H9 (cell line): ENCODE measurements at regions not wholly inside any gene's neighbourhood (a gene's known extent, or its start where the extent isn't known, plus 50 kb on each side); places are given as distances from the start of the nearest gene placed in this dataset.

ENCODE experiments used
- DNase-seq: peaks from one replicate; pipeline ENCODE4 v3.0.0-alpha.2; 2017
- H2AFZ ChIP-seq: one replicate; pipeline ENCODE4 v1.6.1; 2013; ENCODE audit warnings: mild to moderate bottlenecking, low read length, control low read depth, moderate library complexity
- H2AK5ac ChIP-seq: 2 replicates; pipeline ENCODE4 v1.6.1; 2013; ENCODE audit warnings: low read length, control low read depth, mixed read lengths; ENCODE audit not compliant: insufficient read length
- H2BK120ac ChIP-seq: one replicate; pipeline ENCODE4 v1.6.1; 2013; ENCODE audit warnings: low read depth, mild to moderate bottlenecking, low read length, control low read depth, inconsistent platforms; ENCODE audit not compliant: poor library complexity, severe bottlenecking
- H2BK12ac ChIP-seq: 2 replicates; pipeline ENCODE4 v1.6.1; 2013; ENCODE audit warnings: low read length, control low read depth, mixed read lengths, low read depth; ENCODE audit not compliant: insufficient read length
- H2BK15ac ChIP-seq: 2 replicates; pipeline ENCODE4 v1.6.1; 2013; ENCODE audit warnings: low read depth, low read length, control low read depth
- H2BK20ac ChIP-seq: one replicate; pipeline ENCODE4 v1.6.1; 2013; ENCODE audit warnings: low read depth, mild to moderate bottlenecking, low read length, control low read depth, inconsistent platforms; ENCODE audit not compliant: poor library complexity, severe bottlenecking
- H2BK5ac ChIP-seq: 2 replicates; pipeline ENCODE4 v1.6.1; 2013; ENCODE audit warnings: low read length, control low read depth, mixed read lengths; ENCODE audit not compliant: insufficient read length
- H3K14ac ChIP-seq: 2 replicates; pipeline ENCODE4 v1.6.1; 2013; ENCODE audit warnings: low read length, control low read depth; ENCODE audit not compliant: insufficient read depth
- H3K18ac ChIP-seq: 2 replicates; pipeline ENCODE4 v1.6.1; 2013; ENCODE audit warnings: low read depth, mild to moderate bottlenecking, mixed read lengths, low read length, control low read depth; ENCODE audit not compliant: insufficient read length
- H3K23ac ChIP-seq: 2 replicates; pipeline ENCODE4 v1.6.1; 2013; ENCODE audit warnings: low read length, control low read depth, mixed read lengths, low read depth; ENCODE audit not compliant: insufficient read length
- H3K23me2 ChIP-seq: 2 replicates; pipeline ENCODE4 v1.6.1; 2013; ENCODE audit warnings: low read depth, mild to moderate bottlenecking, mixed read lengths, low read length, control low read depth; ENCODE audit not compliant: insufficient read length, poor library complexity, severe bottlenecking
- H3K27ac ChIP-seq: 2 replicates; pipeline ENCODE4 v1.5.1; 2013; ENCODE audit warnings: low read length, control low read depth, mixed read lengths, low read depth; ENCODE audit not compliant: insufficient read length
- H3K27me3 ChIP-seq: 2 replicates; pipeline ENCODE4 v1.6.1; 2013; ENCODE audit warnings: low read length, control low read depth, inconsistent platforms; ENCODE audit not compliant: insufficient read depth
- H3K4ac ChIP-seq: 2 replicates; pipeline ENCODE4 v1.6.1; 2013; ENCODE audit warnings: low read depth, mild to moderate bottlenecking, control low read depth, inconsistent platforms, low read length, moderate library complexity
- H3K4me1 ChIP-seq: 2 replicates; pipeline ENCODE4 v1.6.1; 2013; ENCODE audit warnings: low read length, control low read depth, inconsistent platforms; ENCODE audit not compliant: insufficient read depth
- H3K4me2 ChIP-seq: 2 replicates; pipeline ENCODE4 v1.6.1; 2013; ENCODE audit warnings: low read length, control low read depth, mixed read lengths; ENCODE audit not compliant: insufficient read length, insufficient read depth
- H3K56ac ChIP-seq: 2 replicates; pipeline ENCODE4 v1.6.1; 2013; ENCODE audit warnings: low read depth, mild to moderate bottlenecking, mixed read lengths, low read length, control low read depth; ENCODE audit not compliant: insufficient read length
- H3K79me1 ChIP-seq: 2 replicates; pipeline ENCODE4 v1.6.1; 2013; ENCODE audit warnings: low read depth, mild to moderate bottlenecking, moderate library complexity, low read length, control low read depth, inconsistent platforms; ENCODE audit not compliant: insufficient read depth, poor library complexity, severe bottlenecking
- H3K79me2 ChIP-seq: 2 replicates; pipeline ENCODE4 v1.6.1; 2013; ENCODE audit warnings: low read length, control low read depth, inconsistent platforms; ENCODE audit not compliant: insufficient read depth
- H3K9ac ChIP-seq: 2 replicates; pipeline ENCODE4 v1.6.1; 2013; ENCODE audit warnings: low read length, control low read depth, mixed read lengths; ENCODE audit not compliant: insufficient read length; ENCODE audit errors: extremely low read depth
- H3K9me3 ChIP-seq: one replicate; pipeline ENCODE4 v1.6.1; 2013; ENCODE audit warnings: low read depth, low read length, inconsistent platforms; ENCODE audit not compliant: control insufficient read depth
- H3T11ph ChIP-seq: one replicate; pipeline ENCODE4 v1.6.1; 2013; ENCODE audit warnings: mild to moderate bottlenecking, low read length, control low read depth, inconsistent platforms
- H4K20me1 ChIP-seq: one replicate; pipeline ENCODE4 v1.6.1; 2013; ENCODE audit not compliant: control insufficient read depth, insufficient read length, insufficient read depth
- H4K5ac ChIP-seq: 2 replicates; pipeline ENCODE4 v1.6.1; 2013; ENCODE audit warnings: low read depth, mild to moderate bottlenecking, mixed read lengths, low read length, control low read depth; ENCODE audit not compliant: insufficient read length
- H4K8ac ChIP-seq: replicated peaks from 2 replicates; pipeline ENCODE4 v1.6.1; 2013; ENCODE audit warnings: low read length, control low read depth, mixed read lengths, low read depth; ENCODE audit not compliant: insufficient read length
- H4K91ac ChIP-seq: 2 replicates; pipeline ENCODE4 v1.6.1; 2013; ENCODE audit warnings: low read depth, mild to moderate bottlenecking, moderate library complexity, mixed read lengths, low read length, control low read depth; ENCODE audit not compliant: insufficient read length
- H3K27ac Mint-ChIP-seq, 3 experiments: 2 replicates in 2 of 3; 3 replicates in 1 of 3; pipeline ENCODE4 v1.8.0; 2020 to 2021; ENCODE audit warnings: mixed read lengths in 3 of 3, mild to moderate bottlenecking in 1 of 3, moderate library complexity in 1 of 3
- H3K27me3 Mint-ChIP-seq: 2 replicates; pipeline ENCODE4 v1.8.0; 2021; ENCODE audit warnings: low read depth, mild to moderate bottlenecking, moderate library complexity, mixed read lengths
- H3K36me3 Mint-ChIP-seq, 3 experiments: 2 replicates in 2 of 3; 3 replicates in 1 of 3; pipeline ENCODE4 v1.8.0; 2020 to 2021; ENCODE audit warnings: low read depth in 3 of 3, mixed read lengths in 3 of 3; ENCODE audit not compliant: insufficient read depth in 1 of 3
- H3K4me1 Mint-ChIP-seq, 2 experiments: 2 replicates each; pipeline ENCODE4 v1.8.0; 2020; ENCODE audit warnings: mixed read lengths in 2 of 2
- H3K4me3 Mint-ChIP-seq, 2 experiments: 2 replicates in 1 of 2; 3 replicates in 1 of 2; pipeline ENCODE4 v1.8.0; 2020 to 2021; ENCODE audit warnings: mild to moderate bottlenecking in 2 of 2, mixed read lengths in 2 of 2, moderate library complexity in 1 of 2
- H3K9me3 Mint-ChIP-seq, 2 experiments: 2 replicates in 1 of 2; 3 replicates in 1 of 2; pipeline ENCODE4 v1.8.0; 2020; ENCODE audit warnings: mild to moderate bottlenecking in 2 of 2, mixed read lengths in 2 of 2, moderate library complexity in 1 of 2
- WGBS: extraction: QIAGEN DNeasy Blood & Tissue Kit; methylation state at CpG from one replicate; pipeline ENCODE4 v1.1.7; 2013; ENCODE audit warnings: missing lambda C conversion rate, low lambda C conversion rate, mixed read lengths; ENCODE audit not compliant: insufficient read length; ENCODE audit errors: extremely low coverage; 5-methylcytosine and 5-hydroxymethylcytosine counted together
- TF ChIP-seq, protein P1 (sequence below): fragments of 200-600 bp; sonication (generic); conservative IDR thresholded peaks from 3 replicates; pipeline ENCODE4 v1.8.0; 2021; ENCODE audit warnings: antibody characterized with exemption, mild to moderate bottlenecking

GRCh38 chr19:14325863-14326262 is 55.4 kb upstream of the ADGRE5 start:
- WGBS = no CpG with 5 or more reads among the region's 1 CpG
- no peak overlapping the region for H3K27ac Mint-ChIP-seq
- Histone ChIP-seq H2BK12ac (no peak overlapping the region), H4K8ac (no peak overlapping the region), H3K79me1 (no peaks in the 10 kb centered on the region), H3K79me2 (no peaks in the 10 kb centered on the region), H3T11ph (no peak overlapping the region), H3K27me3 (no peaks in the 10 kb centered on the region), H2BK5ac (no peak overlapping the region), H3K23me2 (no peaks in the 10 kb centered on the region), H3K56ac (no peak overlapping the region), H3K18ac (no peak overlapping the region), H4K20me1 (no peaks in the 10 kb centered on the region), H3K9me3 (no peaks in the 10 kb centered on the region), H3K9ac (no peak overlapping the region), H2AFZ (no peak overlapping the region), H3K23ac (no peak overlapping the region), H2AK5ac (no peak overlapping the region), H2BK120ac (no peak overlapping the region), H4K91ac (no peak overlapping the region), H3K4me1 (no peaks in the 10 kb centered on the region), H3K27ac (no peak overlapping the region), H3K14ac (no peak overlapping the region; the same call in 1 of the 2 replicates), H4K5ac (no peak overlapping the region), H2BK20ac (no peak overlapping the region), H2BK15ac (no peak overlapping the region), H3K4me2 (no peak overlapping the region), H3K4ac (no peak overlapping the region)
- H3K4me3 Mint-ChIP-seq = no peak overlapping the region
- H3K9me3 Mint-ChIP-seq = peaks cover 0 to 8% of the 10 kb centered on the region in 2 experiments; a peak in 1 of 5 replicates
- peaks cover 5% of the 10 kb centered on the region for H3K27me3 Mint-ChIP-seq
- DNase-seq = no peak
- TF ChIP-seq, protein P1, sequence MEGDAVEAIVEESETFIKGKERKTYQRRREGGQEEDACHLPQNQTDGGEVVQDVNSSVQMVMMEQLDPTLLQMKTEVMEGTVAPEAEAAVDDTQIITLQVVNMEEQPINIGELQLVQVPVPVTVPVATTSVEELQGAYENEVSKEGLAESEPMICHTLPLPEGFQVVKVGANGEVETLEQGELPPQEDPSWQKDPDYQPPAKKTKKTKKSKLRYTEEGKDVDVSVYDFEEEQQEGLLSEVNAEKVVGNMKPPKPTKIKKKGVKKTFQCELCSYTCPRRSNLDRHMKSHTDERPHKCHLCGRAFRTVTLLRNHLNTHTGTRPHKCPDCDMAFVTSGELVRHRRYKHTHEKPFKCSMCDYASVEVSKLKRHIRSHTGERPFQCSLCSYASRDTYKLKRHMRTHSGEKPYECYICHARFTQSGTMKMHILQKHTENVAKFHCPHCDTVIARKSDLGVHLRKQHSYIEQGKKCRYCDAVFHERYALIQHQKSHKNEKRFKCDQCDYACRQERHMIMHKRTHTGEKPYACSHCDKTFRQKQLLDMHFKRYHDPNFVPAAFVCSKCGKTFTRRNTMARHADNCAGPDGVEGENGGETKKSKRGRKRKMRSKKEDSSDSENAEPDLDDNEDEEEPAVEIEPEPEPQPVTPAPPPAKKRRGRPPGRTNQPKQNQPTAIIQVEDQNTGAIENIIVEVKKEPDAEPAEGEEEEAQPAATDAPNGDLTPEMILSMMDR = no peak
- no peaks in the 10 kb centered on the region for H3K36me3 Mint-ChIP-seq
- H3K4me1 Mint-ChIP-seq = peaks cover 6% of the 10 kb centered on the region in 2 experiments
